Memory B cell (primary cell): ENCODE measurements at regions not wholly inside any gene's neighbourhood (a gene's known extent, or its start where the extent isn't known, plus 50 kb on each side); places are given as distances from the start of the nearest gene placed in this dataset.
"Not testable (repeated sequence)": the region's sequence is repeated elsewhere in the genome, so short reads cannot be mapped to it uniquely, and the experiment has no call there.

Source experiments
- ATAC-seq: fragments of 150-1000 bp; cut with Tn5 transposase; 2 replicates; pipeline ENCODE4 v1.10.0; 2021; ENCODE audit warnings: low read depth, mild to moderate bottlenecking, moderate library complexity
- DNase-seq, 2 donors: peaks; one replicate each; pipeline ENCODE4 v3.0.0; 2022; ENCODE audit warnings: low spot score in 2 of 2
- H3K27ac Mint-ChIP-seq: one replicate; pipeline ENCODE4 v1.8.0; 2022; ENCODE audit warnings: mild to moderate bottlenecking, moderate library complexity, mixed read lengths
- H3K27me3 Mint-ChIP-seq: one replicate; pipeline ENCODE4 v1.8.0; 2022; ENCODE audit warnings: mixed read lengths
- H3K36me3 Mint-ChIP-seq: one replicate; pipeline ENCODE4 v1.8.0; 2022; ENCODE audit warnings: mild to moderate bottlenecking, mixed read lengths
- H3K4me1 Mint-ChIP-seq: one replicate; pipeline ENCODE4 v1.8.0; 2022; ENCODE audit warnings: mixed read lengths
- H3K4me3 Mint-ChIP-seq: one replicate; pipeline ENCODE4 v1.8.0; 2022; ENCODE audit warnings: mild to moderate bottlenecking, moderate library complexity, mixed read lengths
- H3K9me3 Mint-ChIP-seq: one replicate; pipeline ENCODE4 v1.8.0; 2022; ENCODE audit warnings: mixed read lengths

DNA sequence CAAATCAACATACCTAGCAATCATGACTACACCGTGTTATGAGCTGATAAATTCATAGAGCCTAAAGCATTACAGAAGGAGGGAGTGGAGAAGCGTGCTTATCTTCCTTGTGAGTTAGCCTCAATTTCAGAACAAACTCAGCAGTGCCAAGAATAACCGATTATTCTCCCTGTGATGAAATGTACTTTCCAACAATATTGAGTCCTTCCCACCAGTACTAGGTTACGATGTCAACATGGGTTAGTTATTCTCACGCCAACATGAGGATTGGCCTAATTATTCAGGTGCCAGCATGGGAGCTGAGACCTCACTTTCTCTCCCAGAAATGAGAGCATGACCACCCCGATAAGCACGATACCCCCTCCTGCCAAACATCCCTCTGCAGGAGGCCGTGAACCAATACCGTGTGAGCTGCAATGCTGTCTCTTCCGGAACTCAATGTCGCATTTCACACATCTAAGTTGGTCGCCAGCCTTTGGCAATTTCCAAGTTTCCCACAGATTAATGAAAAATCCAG, 193.7 kb downstream of the ENC1 start:
- Mint-ChIP-seq H3K4me3 (no peak overlapping the region), H3K27me3 (peaks cover 5% of the 10 kb centered on the region), H3K9me3 (no peaks in the 10 kb centered on the region), H3K27ac (no peak overlapping the region), H3K4me1 (no peaks in the 10 kb centered on the region), H3K36me3 (no peaks in the 10 kb centered on the region)
- DNase-seq (no peak), ATAC-seq (no peak)

DNA sequence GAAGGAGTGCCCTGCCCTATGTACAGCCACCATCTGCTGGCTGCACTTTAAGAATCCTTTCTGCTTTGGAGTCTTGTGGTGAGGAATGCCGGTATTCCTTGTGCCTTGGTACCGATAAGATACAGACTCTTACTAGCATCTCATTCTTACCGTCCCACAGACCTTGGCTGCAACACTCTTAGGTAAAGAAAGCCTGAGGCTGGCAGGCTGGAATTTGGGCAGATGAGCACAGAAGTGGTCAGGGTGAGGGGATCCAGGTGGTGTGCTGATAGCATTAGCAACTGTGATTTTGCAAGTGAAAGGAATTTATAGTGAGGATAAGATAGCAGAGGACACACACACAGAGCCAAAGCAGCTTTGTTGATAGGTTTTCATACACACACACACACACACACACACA, 198.1 kb downstream of the ENC1 start:
- ATAC-seq, result no peak
- DNase-seq, result no peak
- no peak overlapping the region for H3K27ac Mint-ChIP-seq
- no peaks in the 10 kb centered on the region for H3K9me3 Mint-ChIP-seq
- no peak overlapping the region for H3K4me3 Mint-ChIP-seq
- no peaks in the 10 kb centered on the region for H3K36me3 Mint-ChIP-seq
- no peaks in the 10 kb centered on the region for H3K4me1 Mint-ChIP-seq
- peaks cover 9% of the 10 kb centered on the region for H3K27me3 Mint-ChIP-seq

DNA sequence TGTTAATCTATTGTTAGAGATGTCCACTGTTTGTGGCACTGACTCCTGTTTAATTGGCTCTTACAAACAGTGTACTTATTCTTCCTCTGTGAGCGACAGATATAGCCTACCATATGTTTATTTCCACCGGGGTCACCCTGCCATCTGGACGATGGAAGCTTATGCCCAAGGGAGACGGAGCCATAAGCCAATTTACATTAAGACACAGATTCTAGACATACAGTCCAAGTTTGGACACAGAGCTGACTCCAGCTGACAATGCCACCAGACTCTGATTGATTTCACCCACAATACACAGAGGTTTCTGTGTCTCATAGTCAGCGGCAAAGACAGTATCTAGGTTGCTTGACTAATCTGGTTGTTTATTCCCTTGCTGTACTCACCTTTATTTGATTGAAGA, 198.9 kb downstream of the ENC1 start:
- Mint-ChIP-seq H3K27me3 (peaks cover 9% of the 10 kb centered on the region), H3K4me3 (no peak overlapping the region), H3K27ac (no peak overlapping the region), H3K4me1 (no peaks in the 10 kb centered on the region), H3K9me3 (no peaks in the 10 kb centered on the region), H3K36me3 (no peaks in the 10 kb centered on the region)
- DNase-seq, result no peak
- no peak for ATAC-seq

DNA sequence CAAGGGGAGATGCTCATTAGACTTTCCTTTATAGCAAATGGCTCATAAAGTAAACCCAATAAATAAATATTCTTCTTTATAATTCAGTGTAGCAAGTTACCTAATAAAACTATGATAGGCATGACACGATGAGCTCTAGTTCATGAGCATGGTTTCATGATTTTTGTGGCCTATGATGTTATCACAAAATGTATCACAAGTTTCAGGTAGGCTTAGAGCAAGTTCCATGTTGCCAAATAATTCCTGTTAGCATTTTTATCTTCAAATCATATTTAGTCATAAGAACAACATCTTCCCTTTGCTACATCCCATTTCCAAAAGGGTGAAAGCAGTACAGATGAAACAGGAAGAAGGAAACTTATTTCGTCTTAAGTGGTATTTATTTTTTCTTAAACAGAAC, 200.2 kb downstream of the ENC1 start:
- no peak overlapping the region for H3K27ac Mint-ChIP-seq
- peaks cover 8% of the 10 kb centered on the region for H3K27me3 Mint-ChIP-seq
- H3K4me1 Mint-ChIP-seq, result no peaks in the 10 kb centered on the region
- H3K9me3 Mint-ChIP-seq, result peaks cover 3% of the 10 kb centered on the region
- DNase-seq (no peak), ATAC-seq (no peak)
- H3K4me3 Mint-ChIP-seq, result no peak overlapping the region
- H3K36me3 Mint-ChIP-seq, result no peaks in the 10 kb centered on the region

DNA sequence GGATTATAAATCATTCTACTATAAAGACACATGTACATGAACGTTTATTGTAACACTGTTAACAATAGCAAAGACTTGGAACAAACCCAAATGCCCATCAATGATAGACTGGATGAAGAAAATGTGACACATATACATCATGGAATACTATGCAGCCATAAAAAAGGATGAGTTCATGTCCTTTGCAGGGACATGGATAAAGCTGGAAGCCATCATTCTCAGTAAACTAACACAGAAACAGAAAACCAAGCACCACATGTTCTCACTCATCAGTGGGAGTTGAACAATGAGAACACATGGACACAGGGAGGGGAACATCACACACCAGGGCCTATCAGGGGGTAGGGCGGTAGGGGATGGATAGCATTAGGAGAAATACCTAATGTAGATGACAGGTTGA, 202.7 kb downstream of the ENC1 start:
- ATAC-seq, H3K27ac Mint-ChIP-seq, DNase-seq, H3K4me3 Mint-ChIP-seq, H3K4me1 Mint-ChIP-seq, H3K36me3 Mint-ChIP-seq, H3K9me3 Mint-ChIP-seq, H3K27me3 Mint-ChIP-seq: not testable (repeated sequence)

- ATAC-seq, result no peak
- no peak for DNase-seq
- Mint-ChIP-seq H3K27ac (no peak overlapping the region), H3K36me3 (no peaks in the 10 kb centered on the region), H3K27me3 (peaks cover 18% of the 10 kb centered on the region), H3K4me1 (peaks cover 4% of the 10 kb centered on the region), H3K9me3 (peaks cover 6% of the 10 kb centered on the region), H3K4me3 (no peak overlapping the region)
Measured at GRCh38 chr5:74433896-74434829, 206.4 kb downstream of the ENC1 start.

- no peak overlapping the region for H3K4me3 Mint-ChIP-seq
- H3K36me3 Mint-ChIP-seq, result no peaks in the 10 kb centered on the region
- peaks cover 6% of the 10 kb centered on the region for H3K9me3 Mint-ChIP-seq
- peaks cover 4% of the 10 kb centered on the region for H3K4me1 Mint-ChIP-seq
- DNase-seq (no peak), ATAC-seq (peak; percentile 31)
- peaks cover 17% of the 10 kb centered on the region for H3K27me3 Mint-ChIP-seq
- no peak overlapping the region for H3K27ac Mint-ChIP-seq
Measured at GRCh38 chr5:74433255-74433895, 207.2 kb downstream of the ENC1 start.

- Mint-ChIP-seq H3K27me3 (peaks cover 17% of the 10 kb centered on the region), H3K4me3 (no peak overlapping the region), H3K27ac (no peak overlapping the region), H3K4me1 (peaks cover 4% of the 10 kb centered on the region), H3K9me3 (peaks cover 6% of the 10 kb centered on the region), H3K36me3 (no peaks in the 10 kb centered on the region)
- ATAC-seq, result no peak
- DNase-seq, result no peak
Measured at GRCh38 chr5:74432721-74433120, 207.8 kb downstream of the ENC1 start.

GRCh38 chr5:74432216-74432615, 208.3 kb downstream of the ENC1 start:
- H3K9me3 Mint-ChIP-seq, result peaks cover 6% of the 10 kb centered on the region
- peaks cover 4% of the 10 kb centered on the region for H3K4me1 Mint-ChIP-seq

GRCh38 chr5:74431290-74431669, 209.2 kb downstream of the ENC1 start:
- Mint-ChIP-seq H3K9me3 (peaks cover 4% of the 10 kb centered on the region), H3K4me1 (peaks cover 4% of the 10 kb centered on the region), H3K27me3 (peaks cover 17% of the 10 kb centered on the region), H3K4me3 (no peak overlapping the region), H3K36me3 (no peaks in the 10 kb centered on the region), H3K27ac (no peak overlapping the region)
- DNase-seq (no peak), ATAC-seq (no peak)

More at GRCh38 chr5:74432216-74432615, 208.3 kb downstream of the ENC1 start:
- Mint-ChIP-seq H3K27me3 (peaks cover 18% of the 10 kb centered on the region), H3K36me3 (no peaks in the 10 kb centered on the region), H3K4me3 (no peak overlapping the region), H3K27ac (no peak overlapping the region)
- ATAC-seq, result no peak
- no peak for DNase-seq

DNA sequence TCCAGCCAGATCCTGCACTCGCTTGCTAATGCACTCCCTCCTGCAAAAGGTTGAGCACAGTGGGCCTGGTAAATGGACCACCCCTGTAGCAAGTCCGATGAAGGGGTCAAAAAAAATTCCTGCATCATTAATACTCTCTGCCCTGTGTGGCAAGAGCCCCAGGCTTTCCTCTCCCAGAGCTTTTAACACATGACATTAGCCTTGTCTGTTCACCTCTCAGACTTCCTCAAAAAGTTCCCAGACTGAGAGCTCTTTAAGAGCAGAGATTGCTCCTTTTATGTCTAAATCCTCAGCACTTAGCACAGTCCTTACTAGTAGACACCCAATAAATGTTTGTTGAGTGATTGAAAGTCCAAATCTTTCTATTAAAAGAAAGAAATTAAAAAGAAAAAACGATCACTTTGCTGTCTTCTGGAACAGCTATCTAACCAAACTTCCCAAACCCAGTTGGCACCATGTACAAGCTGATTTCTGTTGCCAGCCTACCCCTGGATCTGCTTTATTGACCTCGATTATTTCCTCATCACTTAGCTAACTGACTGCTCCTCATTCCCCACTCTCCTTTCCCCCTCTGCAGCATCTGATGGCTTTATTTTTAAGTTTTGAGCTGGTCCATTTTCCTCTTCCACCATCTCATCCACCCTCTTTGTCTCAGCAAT, 209.8 kb downstream of the ENC1 start:
- Mint-ChIP-seq H3K27ac (no peak overlapping the region), H3K27me3 (peaks cover 17% of the 10 kb centered on the region), H3K4me3 (no peak overlapping the region), H3K4me1 (peaks cover 4% of the 10 kb centered on the region), H3K9me3 (peaks cover 4% of the 10 kb centered on the region), H3K36me3 (no peaks in the 10 kb centered on the region)
- ATAC-seq (no peak), DNase-seq (no peak)

- DNase-seq, result no peak
- no peak overlapping the region for H3K27ac Mint-ChIP-seq
- H3K36me3 Mint-ChIP-seq, result no peaks in the 10 kb centered on the region
- no peak overlapping the region for H3K4me3 Mint-ChIP-seq
- no peak for ATAC-seq
- H3K4me1 Mint-ChIP-seq, result peaks cover 4% of the 10 kb centered on the region
- peaks cover 4% of the 10 kb centered on the region for H3K9me3 Mint-ChIP-seq
- peaks cover 14% of the 10 kb centered on the region for H3K27me3 Mint-ChIP-seq
Measured at GRCh38 chr5:74429495-74429894, 211.0 kb downstream of the ENC1 start.

DNA sequence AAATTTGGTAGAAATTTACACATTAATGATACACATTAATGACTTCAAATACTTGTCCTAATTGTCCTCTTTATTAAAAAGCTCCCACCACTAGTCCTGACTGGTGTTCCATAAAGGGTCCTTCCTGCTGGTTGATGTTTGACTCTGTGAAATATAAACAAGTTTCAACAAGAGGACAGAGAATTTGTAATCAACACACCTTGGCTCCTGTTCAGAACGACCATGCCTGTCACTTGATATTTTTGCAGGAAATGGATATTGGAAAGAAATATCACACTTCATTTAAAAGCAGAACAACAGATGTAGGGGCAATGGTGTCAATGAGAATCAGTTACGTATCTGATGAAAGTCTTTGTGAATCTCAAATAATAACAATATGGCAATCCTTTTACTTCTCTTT, 211.7 kb downstream of the ENC1 start:
- H3K36me3 Mint-ChIP-seq, result no peaks in the 10 kb centered on the region
- peaks cover 4% of the 10 kb centered on the region for H3K4me1 Mint-ChIP-seq
- H3K9me3 Mint-ChIP-seq, result peaks cover 4% of the 10 kb centered on the region
- DNase-seq, result no peak
- no peak overlapping the region for H3K27ac Mint-ChIP-seq
- no peak overlapping the region for H3K4me3 Mint-ChIP-seq
- no peak for ATAC-seq
- peaks cover 13% of the 10 kb centered on the region for H3K27me3 Mint-ChIP-seq

DNA sequence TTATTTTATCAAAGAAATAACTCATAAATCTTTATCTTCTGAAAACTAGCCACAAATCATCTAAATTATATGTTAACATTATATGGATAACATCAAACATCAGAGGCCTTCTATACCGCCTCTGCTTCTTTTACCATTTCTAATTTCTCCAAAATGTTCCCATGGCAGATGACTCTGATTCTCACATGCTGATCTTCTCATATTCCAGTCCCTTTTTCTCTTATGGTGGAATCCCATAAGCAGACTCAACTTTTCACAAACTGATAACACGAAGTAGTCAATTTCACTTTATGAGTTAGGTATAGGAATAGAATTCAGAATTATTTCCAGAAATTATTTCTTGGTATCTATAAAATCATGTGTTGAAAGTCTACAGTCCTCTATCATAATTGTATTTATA, 212.3 kb downstream of the ENC1 start:
- Mint-ChIP-seq H3K4me1 (peaks cover 1% of the 10 kb centered on the region), H3K27ac (no peak overlapping the region), H3K4me3 (no peak overlapping the region), H3K36me3 (no peaks in the 10 kb centered on the region), H3K27me3 (peaks cover 15% of the 10 kb centered on the region), H3K9me3 (peaks cover 4% of the 10 kb centered on the region)
- DNase-seq (no peak), ATAC-seq (no peak)
